ENCODE measurements at regions not wholly inside any gene's neighbourhood (a gene's known extent, or its start where the extent isn't known, plus 50 kb on each side); places are given as distances from the start of the nearest gene placed in this dataset.

- CTCF ChIA-PET: interaction anchor here (1.2 kb wide), 1 partner anchor 15 kb away, joined by 3 read pairs; no protein-coding TSS in a partner anchor
- no peak for TF ChIP-seq CTCF (IDR thresholded peaks at IDR 0.05)
- no peaks in the 10 kb centered on the region for H3K9me3 Mint-ChIP-seq
Observed at GRCh38 chr2:198657512-198658121, 800.1 kb downstream of the SATB2 start.

GRCh38 chr2:198656869-198657268 lies 800.9 kb downstream of the SATB2 start:
- Mint-ChIP-seq H3K36me3 (ENCODE audit: low read depth) (no peaks in the 10 kb centered on the region), H3K27me3 (peaks cover 6% of the 10 kb centered on the region), H3K9me3 (no peaks in the 10 kb centered on the region), H3K4me1 (ENCODE audit: low read depth) (no peaks in the 10 kb centered on the region), H3K4me3 (no peak overlapping the region), H3K27ac (no peak overlapping the region)
- Histone ChIP-seq H3K4me3 (ENCODE audit: low read length) (no peak overlapping the region), H3K27ac (ENCODE audit: low read depth in 1 of 2, low read length in 2 of 2) (no peak overlapping the region), H3K4me1 (ENCODE audit: insufficient read depth, low read length) (no peaks in the 10 kb centered on the region), H3K27me3 (ENCODE audit: control insufficient read depth in 1 of 2, insufficient read depth in 2 of 2, low read length in 2 of 2) (no peaks in the 10 kb centered on the region), H3K9me3 (ENCODE audit: control insufficient read depth in 1 of 2, insufficient read depth in 1 of 2, low read length in 2 of 2) (no peaks in the 10 kb centered on the region), H3K36me3 (ENCODE audit: insufficient read depth, low read length) (no peaks in the 10 kb centered on the region)
- ATAC-seq (ENCODE audit: poor library complexity) (no peak), DNase-seq (no peak)
- ChIA-PET POLR2A (interaction anchor here (0.7 kb wide), 1 partner anchor 23 kb away, joined by 6 read pairs; no protein-coding TSS in a partner anchor), CTCF (no interaction called here)
- intact Hi-C loops (cut with DNase I, micrococcal nuclease): no loop called here
- no peak for TF ChIP-seq CTCF (IDR thresholded peaks at IDR 0.05)

More at GRCh38 chr2:198657512-198658121, 800.1 kb downstream of the SATB2 start:
- intact Hi-C loops (cut with DNase I, micrococcal nuclease): no loop called here
- no peak for ATAC-seq (ENCODE audit: poor library complexity)
- H3K27ac ChIP-seq (ENCODE audit: low read depth in 1 of 2, low read length in 2 of 2): no peak overlapping the region
- no peaks in the 10 kb centered on the region for H3K9me3 ChIP-seq (ENCODE audit: control insufficient read depth in 1 of 2, insufficient read depth in 1 of 2, low read length in 2 of 2)
- H3K27me3 Mint-ChIP-seq: peaks cover 6% of the 10 kb centered on the region
- H3K36me3 Mint-ChIP-seq (ENCODE audit: low read depth): no peaks in the 10 kb centered on the region
- no peaks in the 10 kb centered on the region for H3K36me3 ChIP-seq (ENCODE audit: insufficient read depth, low read length)
- no peaks in the 10 kb centered on the region for H3K4me1 Mint-ChIP-seq (ENCODE audit: low read depth)
- no peaks in the 10 kb centered on the region for H3K4me1 ChIP-seq (ENCODE audit: insufficient read depth, low read length)
- POLR2A ChIA-PET: interaction anchor here (0.7 kb wide), 1 partner anchor 24 kb away, joined by 6 read pairs; no protein-coding TSS in a partner anchor
- H3K27ac Mint-ChIP-seq: no peak overlapping the region
- H3K4me3 ChIP-seq (ENCODE audit: low read length): no peak overlapping the region
- no peak for DNase-seq
- H3K4me3 Mint-ChIP-seq: no peak overlapping the region
- no peaks in the 10 kb centered on the region for H3K27me3 ChIP-seq (ENCODE audit: control insufficient read depth in 1 of 2, insufficient read depth in 2 of 2, low read length in 2 of 2)

- Mint-ChIP-seq H3K4me1 (ENCODE audit: low read depth) (no peaks in the 10 kb centered on the region), H3K27ac (no peak overlapping the region), H3K36me3 (ENCODE audit: low read depth) (no peaks in the 10 kb centered on the region), H3K9me3 (no peaks in the 10 kb centered on the region), H3K27me3 (peaks cover 6% of the 10 kb centered on the region), H3K4me3 (no peak overlapping the region)
- no peak for TF ChIP-seq CTCF (IDR thresholded peaks at IDR 0.05)
- H3K27ac ChIP-seq (ENCODE audit: low read depth in 1 of 2, low read length in 2 of 2): no peak overlapping the region
- H3K36me3 ChIP-seq (ENCODE audit: insufficient read depth, low read length): no peaks in the 10 kb centered on the region
- no peaks in the 10 kb centered on the region for H3K4me1 ChIP-seq (ENCODE audit: insufficient read depth, low read length)
- ChIA-PET POLR2A (no interaction called here), CTCF (no interaction called here)
- no peak for ATAC-seq (ENCODE audit: poor library complexity)
- no peaks in the 10 kb centered on the region for H3K27me3 ChIP-seq (ENCODE audit: control insufficient read depth in 1 of 2, insufficient read depth in 2 of 2, low read length in 2 of 2)
- no peak overlapping the region for H3K4me3 ChIP-seq (ENCODE audit: low read length)
- no peak for DNase-seq
- no peaks in the 10 kb centered on the region for H3K9me3 ChIP-seq (ENCODE audit: control insufficient read depth in 1 of 2, insufficient read depth in 1 of 2, low read length in 2 of 2)
- intact Hi-C loops (cut with DNase I, micrococcal nuclease): no loop called here
Observed at GRCh38 chr2:198654646-198655045, 803.1 kb downstream of the SATB2 start.
